NB4 (cell line): ENCODE measurements at regions not wholly inside any gene's neighbourhood (a gene's known extent, or its start where the extent isn't known, plus 50 kb on each side); places are given as distances from the start of the nearest gene placed in this dataset.

Experiments used
- CTCF ChIP-seq: IDR thresholded peaks from one replicate; pipeline ENCODE4 v1.5.1; 2012; ENCODE audit warnings: low read depth, low read length
- MAX ChIP-seq: IDR thresholded peaks from 2 replicates; pipeline ENCODE4 v1.6.1; 2011; ENCODE audit warnings: low read depth, low read length
- POLR2A ChIP-seq: IDR thresholded peaks from 2 replicates; pipeline ENCODE4 v1.6.1; 2011; ENCODE audit warnings: mild to moderate bottlenecking; ENCODE audit not compliant: insufficient read length; ENCODE audit errors: extremely low read depth

- TF ChIP-seq CTCF (no peak), POLR2A (no peak), MAX (no peak)
Measured at GRCh38 chr15:89395031-89395430, 60.4 kb upstream of the POLG start.
